Stimulated activated CD4-positive, alpha-beta T cell treated with anti-CD3 and anti-CD28 coated beads, Interleukin-4, amount 100 ng/mL, for 4 hours (primary cell): ENCODE measurements at regions not wholly inside any gene's neighbourhood (a gene's known extent, or its start where the extent isn't known, plus 50 kb on each side); places are given as distances from the start of the nearest gene placed in this dataset.

Experiments
- DNase-seq, 2 experiments: peaks; one replicate each; pipeline ENCODE4 v3.0.0-alpha.2; 2020

DNA sequence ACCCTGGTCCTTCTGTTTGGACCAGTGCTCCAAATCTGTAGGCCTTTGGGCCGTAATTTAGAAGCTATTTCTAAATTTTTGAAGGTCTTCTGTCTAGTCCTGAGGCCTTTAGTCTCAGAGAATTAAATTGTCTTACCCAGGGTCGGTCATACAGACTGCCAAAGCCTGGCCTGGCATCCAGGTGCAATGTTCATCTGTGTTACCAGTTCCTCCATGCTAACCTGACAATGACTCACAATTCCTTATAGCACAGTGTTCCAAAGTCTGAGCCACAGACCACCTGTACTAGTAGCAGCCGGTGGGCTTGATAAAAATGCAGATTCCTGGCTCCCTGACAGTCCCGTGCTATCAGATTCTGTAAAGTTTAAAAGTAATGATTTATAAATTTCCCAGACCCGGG is 77.7 kb upstream of the MAP4K3 start:
- no peak for DNase-seq

DNA sequence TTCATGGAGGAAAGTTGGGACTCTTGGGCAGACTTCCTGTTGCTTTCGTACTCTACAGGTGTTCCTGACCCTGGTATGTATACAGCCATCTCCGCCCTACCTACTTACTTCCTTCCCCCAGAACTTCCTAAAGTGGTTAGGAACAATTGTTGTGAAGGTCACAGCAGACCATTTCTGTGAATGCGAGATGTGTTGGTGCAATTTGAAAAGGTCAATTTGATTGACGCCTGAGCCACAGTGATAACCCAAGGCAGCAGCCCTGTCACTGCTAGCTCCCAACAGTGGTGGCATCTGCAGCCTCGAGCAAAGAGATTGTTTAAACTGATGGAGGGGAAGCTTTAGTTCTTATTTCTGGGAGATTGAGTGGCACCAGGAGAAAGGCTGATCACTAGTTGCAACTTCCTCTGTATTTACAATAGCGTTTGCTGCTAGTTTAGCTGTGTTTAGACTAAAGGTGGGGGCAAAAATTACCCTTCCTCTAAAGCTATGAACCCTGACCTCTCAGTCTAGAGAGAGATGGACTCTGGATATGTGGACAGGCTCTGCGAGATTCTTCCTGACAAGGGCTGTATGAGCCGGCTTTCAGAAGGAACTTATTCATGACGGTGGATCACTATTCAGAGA is 78.3 kb upstream of the MAP4K3 start:
- DNase-seq = no peak

DNA sequence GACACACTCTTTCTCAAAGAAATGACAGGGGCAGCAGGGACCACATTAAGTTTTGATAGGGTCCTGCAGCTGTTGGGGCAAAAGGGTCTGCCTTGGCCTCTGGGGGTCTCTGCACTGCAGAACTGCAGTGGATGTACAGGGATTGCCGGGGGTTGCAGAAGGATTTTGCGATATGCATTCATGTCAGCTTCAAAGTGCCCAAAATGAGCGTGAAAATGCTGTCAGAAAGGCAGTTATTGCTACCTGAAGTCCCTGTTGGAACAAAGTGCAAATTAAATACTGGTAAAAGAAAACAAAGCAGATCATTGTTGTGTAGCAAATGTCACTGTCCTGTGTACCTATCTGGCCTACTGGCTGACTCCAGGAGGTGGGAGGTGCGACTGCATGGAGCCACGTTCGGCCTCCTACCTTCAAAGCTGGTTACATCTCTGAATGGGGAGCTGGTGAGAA is 78.8 kb upstream of the MAP4K3 start:
- DNase-seq = no peak

DNA sequence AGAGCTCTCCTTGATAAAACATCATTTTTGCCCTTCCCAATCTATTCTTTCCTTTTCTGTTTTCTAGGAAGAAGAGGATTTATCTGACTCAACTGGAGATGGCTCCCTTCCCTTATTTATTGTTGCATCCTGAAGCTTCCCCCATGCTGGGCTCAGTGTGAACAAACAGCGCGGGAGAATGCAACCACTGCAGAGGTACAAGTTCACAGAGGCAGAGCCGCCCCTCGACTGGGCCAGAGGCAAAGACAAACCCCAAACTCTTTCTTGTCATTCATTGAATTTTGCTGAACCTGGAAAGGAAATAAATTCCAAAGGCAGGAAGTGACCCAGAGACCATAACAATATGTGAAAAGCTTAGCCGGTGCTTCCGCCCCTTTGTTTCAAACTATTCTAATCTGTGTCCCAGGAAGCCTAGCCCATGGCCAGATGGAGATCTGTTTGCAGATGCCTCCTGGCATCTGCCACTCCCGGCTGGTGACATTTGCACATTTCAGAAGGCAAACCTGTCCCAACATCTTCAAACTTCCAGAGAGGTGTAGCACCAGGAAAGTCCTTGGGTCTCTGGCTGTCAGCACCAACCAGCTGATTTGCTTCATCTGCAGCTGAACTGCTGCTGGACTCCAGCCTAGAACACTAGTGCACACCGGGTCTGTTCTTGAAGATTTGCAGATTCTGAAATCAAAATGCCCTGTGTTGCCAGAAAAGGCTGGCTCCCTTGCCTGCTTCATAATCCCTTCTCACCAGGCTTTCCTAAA is 79.4 kb upstream of the MAP4K3 start:
- DNase-seq = no peak

DNA sequence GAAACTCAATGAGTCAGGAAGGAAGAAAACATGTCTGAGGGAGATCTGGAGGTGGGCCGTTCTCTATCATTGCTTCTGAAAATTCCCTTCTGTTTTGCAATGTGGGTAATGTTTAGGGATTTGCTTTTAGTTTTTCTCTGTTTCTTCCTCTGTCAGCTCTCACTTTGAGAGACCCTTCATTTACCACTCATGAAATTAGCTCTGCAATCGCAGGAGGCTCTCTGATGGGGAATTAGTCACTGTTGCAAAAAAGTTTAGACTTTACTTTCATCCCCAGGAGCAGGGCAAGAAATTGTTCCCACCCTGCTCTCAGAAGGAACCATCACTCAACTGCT is 80.0 kb upstream of the MAP4K3 start:
- no peak for DNase-seq

DNA sequence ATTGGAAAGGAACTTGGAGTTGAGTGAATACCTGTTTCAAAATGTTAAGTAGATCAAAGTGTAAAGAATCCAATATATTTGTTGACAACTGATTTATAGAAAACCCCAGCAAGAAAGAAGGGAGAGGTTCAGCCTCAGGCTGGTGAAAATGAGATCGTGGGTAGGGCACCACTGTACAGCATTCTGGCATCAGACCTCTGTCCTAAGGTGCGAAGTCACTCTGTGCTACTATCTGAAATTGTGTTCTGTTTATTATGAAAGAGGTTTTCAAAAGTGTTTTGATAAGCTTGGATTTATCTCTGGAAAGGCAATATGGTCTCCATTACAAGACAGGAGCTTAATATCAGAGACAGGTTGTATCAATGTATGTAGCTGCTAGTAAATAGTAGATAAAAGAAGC is 80.5 kb upstream of the MAP4K3 start:
- DNase-seq = no peak

DNA sequence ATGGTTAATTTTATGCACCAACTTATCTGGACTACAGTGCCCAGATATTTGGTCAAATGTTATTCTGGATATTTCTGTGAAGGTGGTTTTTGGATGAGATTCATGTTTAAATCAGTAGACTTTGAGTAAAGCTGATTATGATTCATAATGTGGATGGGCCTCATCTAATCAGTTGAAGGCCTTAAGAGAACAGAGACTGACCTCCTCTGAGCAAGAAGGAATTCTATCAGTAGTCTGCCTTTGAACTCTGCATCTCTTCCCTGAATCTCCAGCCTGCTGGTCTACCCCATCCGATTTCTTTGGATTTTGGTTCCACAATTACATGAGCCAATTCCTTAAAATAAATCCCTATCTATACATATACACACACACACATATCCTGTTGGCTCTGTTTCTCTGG is 82.8 kb upstream of the MAP4K3 start:
- DNase-seq = no peak

DNA sequence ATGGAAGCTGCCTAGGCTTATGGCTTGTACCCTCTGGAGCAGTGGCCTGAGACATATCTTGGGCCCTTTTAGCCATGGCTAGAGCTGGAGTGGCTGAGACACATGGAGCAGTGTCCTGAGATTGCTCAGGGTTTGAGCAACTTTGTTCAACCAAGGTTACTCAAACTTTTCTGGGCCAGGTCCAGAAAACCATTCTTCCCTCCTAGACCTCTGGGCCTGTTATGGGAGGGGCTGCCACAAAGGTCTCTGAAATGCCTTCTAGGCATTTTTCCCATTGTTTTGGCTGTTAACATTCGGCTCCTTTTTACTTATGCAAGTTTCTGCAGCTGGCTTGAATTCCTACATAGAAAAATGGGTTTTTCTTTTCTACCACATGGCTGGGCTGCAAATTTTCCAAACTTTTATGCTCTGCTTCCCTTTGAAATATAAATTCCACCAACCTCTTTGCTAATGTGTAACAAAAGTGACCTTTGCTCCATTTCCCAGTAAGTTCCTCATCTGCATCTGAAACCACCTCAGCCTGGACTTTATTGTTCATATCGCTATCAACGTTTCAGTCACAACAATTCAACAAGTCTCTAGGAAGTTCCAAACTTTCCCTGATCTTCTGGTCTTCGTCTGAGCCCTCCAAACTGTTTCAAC is 84.9 kb upstream of the MAP4K3 start:
- no peak for DNase-seq

DNA sequence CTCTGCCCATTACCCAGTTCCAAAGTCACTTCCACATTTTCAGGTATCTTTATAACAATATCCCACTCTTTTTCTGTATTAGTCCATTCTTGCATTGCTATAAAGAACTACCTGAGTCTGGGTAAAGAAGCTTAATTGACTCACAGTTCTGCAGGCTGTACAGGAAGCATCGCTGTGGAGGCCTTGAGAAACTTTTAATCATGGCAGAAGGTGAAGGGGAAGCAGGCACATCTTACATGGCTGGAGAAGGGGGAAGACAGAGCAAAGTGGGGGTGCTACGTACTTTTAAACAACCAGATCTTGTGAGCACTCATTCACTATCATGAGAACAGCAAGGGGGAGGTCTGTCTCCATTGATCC is 85.4 kb upstream of the MAP4K3 start:
- no peak for DNase-seq

DNA sequence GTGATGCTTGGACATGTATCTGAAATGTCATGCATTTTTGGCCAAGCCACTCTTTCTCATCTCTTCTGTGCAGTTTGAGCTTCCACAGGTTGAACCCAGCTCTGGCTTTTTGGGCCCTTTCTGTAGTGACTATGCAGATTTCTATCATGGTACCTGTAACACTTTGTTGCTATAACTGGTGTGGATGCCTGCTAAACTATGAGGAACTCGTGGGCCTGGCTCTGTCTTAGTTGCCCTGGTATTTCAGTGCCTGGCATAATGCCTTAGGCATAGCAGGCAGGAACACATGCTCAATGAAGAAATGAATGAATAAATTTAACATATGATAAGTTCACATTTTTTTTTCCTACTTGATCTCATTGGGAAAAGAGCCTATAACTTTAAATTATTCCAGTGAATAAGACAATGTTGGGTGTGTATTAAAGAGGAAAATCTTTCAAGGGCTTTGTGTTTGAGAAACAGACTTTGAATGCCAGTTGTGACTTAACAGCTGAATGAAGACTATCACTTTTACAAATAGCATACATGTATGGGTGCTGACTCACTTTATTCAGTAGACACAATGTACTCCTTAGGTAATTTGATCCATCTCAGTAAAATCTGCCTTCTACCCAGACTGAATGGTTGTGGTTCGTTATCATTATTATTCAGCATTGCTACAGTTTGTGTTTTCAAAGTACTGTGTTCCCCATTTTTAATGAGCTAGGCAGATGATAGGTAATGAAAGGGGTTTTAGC is 86.4 kb upstream of the MAP4K3 start:
- DNase-seq = no peak

DNA sequence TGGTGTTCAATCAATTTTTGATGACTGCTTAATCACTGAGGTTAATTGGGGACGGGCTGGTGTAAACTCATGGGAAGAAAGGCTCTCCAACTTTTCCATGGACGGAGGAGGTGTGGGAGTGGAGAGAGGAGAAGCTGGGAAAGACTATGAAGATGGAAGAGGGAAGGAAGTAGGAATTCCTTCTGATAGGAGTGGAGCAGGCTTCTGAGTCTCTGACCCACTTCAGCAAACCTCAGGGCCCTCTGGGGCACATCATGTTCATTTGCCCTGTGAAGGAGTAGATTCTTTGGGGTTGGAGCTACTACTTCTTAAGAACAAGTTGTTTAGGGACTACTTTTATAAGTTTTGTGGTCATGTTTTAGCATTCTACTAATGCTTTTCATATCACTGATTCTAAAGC is 87.0 kb upstream of the MAP4K3 start:
- DNase-seq = no peak

DNA sequence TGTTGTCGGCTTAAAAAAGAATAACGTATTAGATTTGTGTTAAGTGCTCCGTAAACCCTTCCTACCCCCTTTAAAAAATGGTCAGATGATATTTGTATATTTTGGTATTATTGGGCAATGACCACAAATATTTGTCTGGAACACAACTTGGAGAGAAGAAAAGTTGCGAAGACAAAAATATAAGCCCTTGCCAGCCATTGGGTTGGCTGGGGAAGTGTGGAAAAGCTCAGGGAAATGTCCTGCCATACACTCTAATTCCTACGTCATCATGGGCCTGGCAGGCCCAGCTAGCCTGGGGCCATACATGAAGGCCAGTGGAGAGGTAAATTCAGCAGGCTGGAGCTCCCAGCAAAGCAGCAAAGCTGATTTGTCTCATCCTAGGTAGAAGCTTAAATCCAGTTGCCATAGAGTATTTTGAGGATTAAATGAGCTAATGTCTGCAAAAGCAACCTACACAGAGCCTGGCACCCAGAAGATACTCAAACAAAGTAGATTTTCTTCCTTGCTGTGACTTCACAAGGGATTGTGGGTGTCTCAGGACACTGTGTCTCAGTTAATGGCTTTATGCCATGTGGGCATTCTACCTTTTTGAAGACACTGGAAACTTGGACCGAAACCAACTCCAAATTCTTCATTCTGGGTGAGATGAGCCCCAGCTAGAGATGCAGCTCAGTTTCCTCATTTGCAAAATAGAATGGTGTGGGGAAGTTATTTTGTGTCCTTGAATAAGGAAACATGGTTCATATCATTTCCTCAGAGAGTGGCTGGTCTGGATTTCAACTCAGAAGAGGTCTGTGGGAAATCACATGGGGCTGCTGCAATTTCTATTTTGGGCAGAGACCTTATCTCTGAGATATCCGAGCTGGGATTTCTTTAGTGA is 87.9 kb upstream of the MAP4K3 start:
- no peak for DNase-seq

DNA sequence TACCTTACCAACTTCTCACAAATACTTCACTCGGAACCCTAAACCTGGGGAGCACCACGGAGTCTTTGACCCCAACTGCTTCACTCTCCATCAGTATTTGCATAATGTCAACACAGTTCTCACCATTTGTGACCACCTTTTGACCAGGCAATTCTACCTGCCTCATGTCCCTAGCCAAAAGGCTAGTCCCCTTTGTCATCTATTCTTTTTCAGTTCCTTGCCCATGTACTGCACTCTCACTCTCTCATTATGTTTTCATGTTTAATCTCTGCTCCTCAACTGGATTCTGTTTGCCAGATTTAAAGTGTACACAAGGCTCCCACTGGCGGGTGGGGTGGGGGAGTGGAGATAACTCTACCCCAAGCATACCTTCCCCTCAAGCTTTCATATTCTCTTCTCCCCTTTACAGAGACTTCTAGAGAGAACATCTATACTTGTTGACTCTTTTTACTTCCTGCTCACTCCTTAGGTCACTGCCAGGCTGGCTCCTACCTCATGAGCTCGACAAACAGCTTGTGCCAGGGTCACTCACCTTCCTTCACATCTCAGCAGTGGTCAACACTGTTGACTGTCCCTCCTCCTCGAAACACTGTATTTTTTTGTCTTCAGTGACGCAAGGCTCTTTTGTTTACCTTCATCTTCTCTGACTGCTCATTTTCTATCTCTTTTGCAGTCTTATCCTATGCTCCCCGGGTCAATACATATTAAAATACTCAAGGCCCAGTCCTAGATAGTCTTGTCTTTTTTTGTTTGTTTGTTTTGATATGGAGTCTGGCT is 88.7 kb upstream of the MAP4K3 start:
- DNase-seq = no peak

DNA sequence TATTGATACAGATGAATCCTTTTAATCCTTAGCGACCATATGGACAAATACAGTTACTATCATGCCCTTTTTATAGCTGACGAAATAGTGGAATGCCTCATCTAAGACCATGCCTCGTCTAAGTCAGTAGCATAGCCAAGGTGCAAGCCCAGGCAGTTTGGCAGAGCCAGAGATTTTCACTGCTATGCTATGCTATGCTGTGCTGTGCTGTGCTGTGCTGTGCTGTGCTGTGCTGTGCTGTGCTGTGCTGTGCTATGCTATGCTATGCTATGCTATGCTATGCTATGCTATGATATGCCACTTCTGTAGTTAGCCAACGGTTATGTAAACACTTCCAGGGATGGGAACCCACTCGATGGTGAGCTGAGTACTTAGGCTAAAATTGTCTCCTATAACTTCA is 91.6 kb upstream of the MAP4K3 start:
- DNase-seq = no peak

DNA sequence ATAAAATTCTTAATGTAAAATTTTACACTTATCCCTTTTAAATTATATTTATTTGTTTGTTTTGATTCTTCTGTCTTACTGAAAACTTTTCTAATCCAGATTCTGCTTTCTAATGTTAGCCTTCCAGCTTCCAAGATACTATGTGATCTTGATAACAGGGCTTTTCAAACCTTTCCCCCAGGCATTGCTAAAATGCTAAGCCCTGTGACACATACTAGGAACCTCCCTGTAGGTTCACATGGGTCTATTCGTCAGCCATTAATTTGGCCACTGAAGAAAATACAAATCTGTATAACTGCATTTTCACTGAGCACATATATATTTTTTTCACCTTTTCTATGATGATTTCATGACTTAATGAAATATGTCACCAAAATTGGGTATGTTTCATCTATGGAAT is 92.8 kb upstream of the MAP4K3 start:
- no peak for DNase-seq

DNA sequence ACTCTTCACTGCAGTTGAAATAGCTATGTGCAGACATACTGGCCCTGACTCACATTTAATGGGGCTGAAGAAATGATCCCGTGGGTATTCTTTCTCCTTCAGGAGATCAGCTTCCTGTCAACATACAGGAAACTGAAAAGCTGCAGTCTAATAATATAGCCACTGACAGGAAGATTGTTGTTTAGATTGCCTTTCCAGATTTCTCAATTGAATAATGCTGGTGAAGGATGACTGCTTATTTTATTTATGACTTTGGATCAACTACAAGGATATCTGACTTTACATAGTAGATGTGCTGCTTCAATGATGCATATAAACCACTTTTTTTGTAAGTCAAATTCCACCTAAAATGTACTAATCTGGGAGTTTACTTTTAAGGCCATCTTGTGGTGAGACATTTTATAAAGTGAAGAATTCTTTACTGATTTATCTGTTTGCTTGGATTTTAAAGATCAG is 93.4 kb upstream of the MAP4K3 start:
- no peak for DNase-seq

DNA sequence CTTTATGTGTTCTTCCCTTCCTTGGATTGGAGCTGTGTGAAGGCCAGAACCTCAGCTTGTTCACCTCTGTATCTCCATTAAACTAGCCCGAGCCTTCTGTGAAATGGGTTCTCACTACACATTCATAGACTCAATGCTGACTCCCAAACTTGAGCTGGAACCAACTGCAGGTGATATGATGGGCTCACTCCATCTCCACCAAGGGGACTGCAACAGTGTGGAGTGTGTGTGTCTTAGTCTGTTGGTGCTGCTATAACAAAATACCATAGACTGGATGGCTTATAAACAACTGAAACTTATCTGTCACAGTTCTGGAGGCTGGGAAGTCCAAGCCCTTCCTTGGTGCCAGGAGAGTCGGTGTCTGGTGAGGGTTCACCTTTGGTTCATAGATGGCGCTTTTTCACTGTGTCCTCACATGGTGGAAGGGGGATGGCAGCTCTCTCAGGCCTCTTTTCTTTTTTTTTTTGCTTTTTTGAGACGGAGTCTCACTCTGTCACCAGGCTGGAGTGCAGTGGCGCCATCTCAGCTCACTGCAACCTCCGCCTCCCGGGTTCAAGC is 94.2 kb upstream of the MAP4K3 start:
- no peak for DNase-seq

DNA sequence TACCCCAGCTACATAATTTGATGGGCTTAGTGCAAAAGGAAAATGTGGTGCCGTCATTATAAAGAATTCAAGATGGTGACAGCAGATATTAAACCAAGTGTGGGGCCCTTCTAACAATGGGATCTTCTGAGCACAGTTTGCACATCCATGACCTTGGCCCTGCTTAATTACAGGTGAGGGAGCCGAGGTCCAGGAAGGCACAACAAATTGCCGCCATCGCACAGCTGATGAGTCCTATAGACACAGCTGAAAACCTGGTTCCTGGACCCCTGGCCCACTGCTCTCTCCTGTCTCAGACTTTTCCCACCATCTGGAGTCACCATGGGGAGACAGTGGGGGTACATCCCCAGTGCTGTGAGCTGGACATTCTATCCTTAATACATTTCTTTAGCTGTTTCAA is 95.8 kb upstream of the MAP4K3 start:
- DNase-seq = no peak

DNA sequence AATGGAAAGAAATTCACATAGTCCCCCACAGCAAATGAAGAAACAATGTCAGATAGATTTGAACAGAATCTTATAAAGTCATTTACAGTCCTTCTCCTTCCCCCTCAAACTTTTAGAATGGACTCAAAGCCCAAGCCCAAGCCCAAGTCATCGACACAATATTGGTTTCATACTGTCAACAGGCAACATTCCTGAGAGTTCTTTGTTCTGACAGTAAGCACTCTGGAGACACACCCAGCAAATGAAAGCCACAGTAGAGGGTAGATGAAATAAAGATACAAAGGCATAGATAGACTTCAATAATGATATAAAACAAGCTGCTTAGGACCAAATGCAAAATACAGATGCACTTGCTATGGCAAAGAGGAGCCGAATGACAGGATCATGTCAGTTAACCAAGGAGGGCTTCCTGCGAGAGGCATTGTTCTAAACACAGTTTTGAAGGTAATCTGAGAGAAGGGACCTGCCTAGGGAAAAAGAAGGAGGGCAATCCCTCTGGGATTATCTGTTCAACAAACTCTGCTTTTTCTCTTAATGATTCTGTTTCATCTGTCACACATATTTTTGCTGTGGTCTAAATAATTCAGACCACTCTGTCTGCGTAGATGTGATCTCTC is 97.1 kb upstream of the MAP4K3 start:
- no peak for DNase-seq

DNA sequence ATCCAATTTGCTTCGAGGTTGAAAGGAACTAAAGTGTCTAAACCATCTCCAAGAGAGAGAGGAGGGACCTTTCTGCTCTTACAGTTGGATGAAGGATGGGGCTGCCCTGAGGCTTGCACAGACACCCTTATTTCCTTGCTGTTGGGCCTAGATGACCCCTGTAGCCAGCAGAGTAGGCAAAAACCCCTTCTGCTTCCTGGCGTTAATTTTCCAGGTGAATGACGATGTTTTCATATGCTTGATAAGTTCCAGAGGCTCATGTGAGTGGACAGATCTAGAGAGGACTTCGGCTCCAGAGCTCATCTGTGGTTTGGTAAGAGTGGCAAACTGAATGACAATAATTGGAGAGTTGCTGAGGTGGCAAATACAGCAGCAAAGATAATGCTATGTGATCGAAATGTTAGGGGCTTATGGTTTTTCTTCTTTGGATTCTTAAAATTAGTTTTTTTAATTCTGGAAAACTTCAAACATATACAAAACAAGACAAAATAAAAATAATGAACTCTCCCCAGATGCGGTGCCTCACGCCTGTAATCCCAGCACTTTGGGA is 98.6 kb upstream of the MAP4K3 start:
- no peak for DNase-seq

DNA sequence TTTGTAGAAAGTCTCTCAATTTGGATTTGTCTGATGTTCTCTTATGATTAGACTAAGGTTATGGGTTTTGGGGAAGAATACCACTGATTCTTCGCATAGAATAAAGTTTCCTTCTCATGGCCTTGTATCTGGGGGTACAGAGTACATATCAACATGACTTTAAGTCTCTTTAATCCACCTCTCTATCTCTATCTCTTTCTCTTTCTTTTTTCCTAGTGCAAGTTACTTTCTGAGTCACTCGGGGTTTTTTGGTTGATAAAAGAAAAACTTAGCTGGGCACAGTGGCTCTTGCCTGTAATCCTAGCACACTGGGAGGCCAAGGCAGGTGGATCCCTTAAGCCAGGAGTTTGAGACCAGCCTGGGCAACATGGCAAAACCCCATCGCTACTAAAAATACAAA is 100.1 kb upstream of the MAP4K3 start:
- DNase-seq = no peak
